HepG2 (cell line): ENCODE measurements at regions not wholly inside any gene's neighbourhood (a gene's known extent, or its start where the extent isn't known, plus 50 kb on each side); places are given as distances from the start of the nearest gene placed in this dataset.

Source experiments
- ELF4 ChIP-seq: sonication (generic); formaldehyde crosslinking; IDR thresholded peaks from 2 replicates; pipeline ENCODE4 v1.5.0; 2020; ENCODE audit warnings: missing genetic modification reagents, mild to moderate bottlenecking, moderate library complexity, borderline replicate concordance
- JUN ChIP-seq: sonication (generic); formaldehyde crosslinking; IDR thresholded peaks from 2 replicates; pipeline ENCODE4 v1.4.0; 2020; ENCODE audit warnings: mild to moderate bottlenecking, missing genetic modification reagents
- KDM5B ChIP-seq: sonication (generic); formaldehyde crosslinking; IDR thresholded peaks from 2 replicates; pipeline ENCODE4 v1.4.0; 2020; ENCODE audit warnings: missing genetic modification reagents, mild to moderate bottlenecking, borderline replicate concordance
- RFXANK ChIP-seq: IDR thresholded peaks from 2 replicates; pipeline ENCODE4 v1.6.1; 2016
- SAP130 ChIP-seq: IDR thresholded peaks from 2 replicates; pipeline ENCODE4 v1.6.1; 2016; ENCODE audit warnings: low read depth
- SP1 ChIP-seq, 2 experiments: fragments of 450-650 bp in 1 of 2; sonication (generic) in 1 of 2; formaldehyde crosslinking in 1 of 2; IDR thresholded peaks; 2 replicates each; pipeline versions ENCODE4 v1.4.0 to v1.6.1; 2016 to 2020; ENCODE audit warnings: missing genetic modification reagents in 1 of 2
- YY1 ChIP-seq: IDR thresholded peaks from 2 replicates; pipeline ENCODE4 v1.6.1; 2011; ENCODE audit warnings: low read length, low read depth, moderate library complexity, mild to moderate bottlenecking; ENCODE audit not compliant: insufficient read depth, insufficient replicate concordance
- ZFP36L2 ChIP-seq: sonication (generic); formaldehyde crosslinking; IDR thresholded peaks from 2 replicates; pipeline ENCODE4 v1.4.0; 2020; ENCODE audit warnings: missing genetic modification reagents
- ZNF282 ChIP-seq: fragments of 450-650 bp; IDR thresholded peaks from 2 replicates; pipeline ENCODE4 v1.6.1; 2018; ENCODE audit not compliant: partially characterized antibody
- ZNF446 ChIP-seq: sonication (generic); formaldehyde crosslinking; IDR thresholded peaks from 2 replicates; pipeline ENCODE4 v1.5.0; 2020; ENCODE audit warnings: mild to moderate bottlenecking, missing genetic modification reagents
- TF ChIP-seq, protein P1 (sequence below): sonication (generic); formaldehyde crosslinking; IDR thresholded peaks from 2 replicates; pipeline ENCODE4 v1.4.0; 2020; ENCODE audit warnings: low read depth, mild to moderate bottlenecking, missing genetic modification reagents
- TF ChIP-seq, protein P2 (sequence below): sonication (generic); formaldehyde crosslinking; IDR thresholded peaks from 2 replicates; pipeline ENCODE4 v1.5.1; 2020; ENCODE audit warnings: missing genetic modification reagents, mild to moderate bottlenecking, borderline replicate concordance
- TF ChIP-seq, protein P3 (sequence below): sonication (generic); formaldehyde crosslinking; conservative IDR thresholded peaks from 2 replicates; pipeline ENCODE4 v1.4.0; 2020; ENCODE audit warnings: missing genetic modification reagents
- TF ChIP-seq, protein P4 (sequence below): sonication (generic); formaldehyde crosslinking; IDR thresholded peaks from 2 replicates; pipeline ENCODE4 v1.4.0; 2020; ENCODE audit warnings: missing genetic modification reagents
- TF ChIP-seq, protein P5 (sequence below): conservative IDR thresholded peaks from 2 replicates; pipeline ENCODE4 v1.6.1; 2018; ENCODE audit warnings: missing genetic modification reagents
- TF ChIP-seq, protein P6 (sequence below): sonication (generic); formaldehyde crosslinking; IDR thresholded peaks from 2 replicates; pipeline ENCODE4 v1.4.0; 2020; ENCODE audit warnings: missing genetic modification reagents
- TF ChIP-seq, protein P7 (sequence below): sonication (generic); formaldehyde crosslinking; IDR thresholded peaks from 2 replicates; pipeline ENCODE4 v1.9.0; 2021; ENCODE audit warnings: missing genetic modification reagents, borderline replicate concordance
- TF ChIP-seq, protein P8 (sequence below): IDR thresholded peaks from 2 replicates; pipeline ENCODE4 v1.6.1; 2016; ENCODE audit warnings: low read depth, borderline replicate concordance

DNA sequence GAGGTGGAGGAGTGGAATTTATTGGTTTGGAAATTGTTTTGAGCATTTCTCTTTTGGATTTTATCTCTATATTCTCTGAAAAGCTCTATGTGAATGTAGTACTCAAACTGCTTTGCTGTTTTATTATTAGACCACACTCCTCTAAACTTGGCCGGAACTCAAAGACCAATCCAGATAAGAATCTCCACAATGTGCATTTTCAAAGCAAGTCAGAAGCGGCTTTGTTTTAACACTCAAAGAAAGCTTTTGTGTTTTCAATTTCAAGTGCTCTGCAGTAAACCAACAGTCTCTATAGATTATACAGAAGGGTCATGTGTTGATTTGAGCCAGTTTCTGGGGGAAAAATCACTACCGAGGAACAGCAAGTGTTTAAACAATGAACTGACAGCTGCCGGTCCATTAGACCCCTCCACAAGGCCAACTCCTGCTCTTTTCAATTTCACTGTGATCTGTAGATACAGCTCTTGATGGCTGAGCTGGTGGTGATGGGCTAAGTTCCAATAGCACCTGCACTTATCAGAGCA is 79.4 kb downstream of the FTHL17 start (continued):
- TF ChIP-seq, protein P1, sequence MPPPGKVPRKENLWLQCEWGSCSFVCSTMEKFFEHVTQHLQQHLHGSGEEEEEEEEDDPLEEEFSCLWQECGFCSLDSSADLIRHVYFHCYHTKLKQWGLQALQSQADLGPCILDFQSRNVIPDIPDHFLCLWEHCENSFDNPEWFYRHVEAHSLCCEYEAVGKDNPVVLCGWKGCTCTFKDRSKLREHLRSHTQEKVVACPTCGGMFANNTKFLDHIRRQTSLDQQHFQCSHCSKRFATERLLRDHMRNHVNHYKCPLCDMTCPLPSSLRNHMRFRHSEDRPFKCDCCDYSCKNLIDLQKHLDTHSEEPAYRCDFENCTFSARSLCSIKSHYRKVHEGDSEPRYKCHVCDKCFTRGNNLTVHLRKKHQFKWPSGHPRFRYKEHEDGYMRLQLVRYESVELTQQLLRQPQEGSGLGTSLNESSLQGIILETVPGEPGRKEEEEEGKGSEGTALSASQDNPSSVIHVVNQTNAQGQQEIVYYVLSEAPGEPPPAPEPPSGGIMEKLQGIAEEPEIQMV (CRISPR knock-in tag) = no peak
- TF ChIP-seq ZFP36L2 (CRISPR knock-in tag) = no peak
- TF ChIP-seq, protein P2, sequence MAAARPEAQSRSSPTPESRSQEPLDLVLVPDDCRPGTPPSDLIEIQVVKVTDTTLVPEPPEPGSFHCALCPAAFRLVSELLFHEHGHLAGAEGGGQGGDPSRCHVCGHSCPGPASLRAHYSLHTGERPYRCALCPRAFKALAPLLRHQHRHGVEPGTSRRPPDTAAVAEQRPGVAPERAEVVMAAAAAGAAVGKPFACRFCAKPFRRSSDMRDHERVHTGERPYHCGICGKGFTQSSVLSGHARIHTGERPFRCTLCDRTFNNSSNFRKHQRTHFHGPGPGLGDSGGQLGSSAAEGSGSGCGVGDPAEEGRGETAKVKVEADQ (CRISPR knock-in tag) = no peak
- TF ChIP-seq, protein P3, sequence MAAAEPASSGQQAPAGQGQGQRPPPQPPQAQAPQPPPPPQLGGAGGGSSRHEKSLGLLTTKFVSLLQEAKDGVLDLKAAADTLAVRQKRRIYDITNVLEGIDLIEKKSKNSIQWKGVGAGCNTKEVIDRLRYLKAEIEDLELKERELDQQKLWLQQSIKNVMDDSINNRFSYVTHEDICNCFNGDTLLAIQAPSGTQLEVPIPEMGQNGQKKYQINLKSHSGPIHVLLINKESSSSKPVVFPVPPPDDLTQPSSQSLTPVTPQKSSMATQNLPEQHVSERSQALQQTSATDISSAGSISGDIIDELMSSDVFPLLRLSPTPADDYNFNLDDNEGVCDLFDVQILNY (CRISPR knock-in tag) = no peak
- TF ChIP-seq, protein P4, sequence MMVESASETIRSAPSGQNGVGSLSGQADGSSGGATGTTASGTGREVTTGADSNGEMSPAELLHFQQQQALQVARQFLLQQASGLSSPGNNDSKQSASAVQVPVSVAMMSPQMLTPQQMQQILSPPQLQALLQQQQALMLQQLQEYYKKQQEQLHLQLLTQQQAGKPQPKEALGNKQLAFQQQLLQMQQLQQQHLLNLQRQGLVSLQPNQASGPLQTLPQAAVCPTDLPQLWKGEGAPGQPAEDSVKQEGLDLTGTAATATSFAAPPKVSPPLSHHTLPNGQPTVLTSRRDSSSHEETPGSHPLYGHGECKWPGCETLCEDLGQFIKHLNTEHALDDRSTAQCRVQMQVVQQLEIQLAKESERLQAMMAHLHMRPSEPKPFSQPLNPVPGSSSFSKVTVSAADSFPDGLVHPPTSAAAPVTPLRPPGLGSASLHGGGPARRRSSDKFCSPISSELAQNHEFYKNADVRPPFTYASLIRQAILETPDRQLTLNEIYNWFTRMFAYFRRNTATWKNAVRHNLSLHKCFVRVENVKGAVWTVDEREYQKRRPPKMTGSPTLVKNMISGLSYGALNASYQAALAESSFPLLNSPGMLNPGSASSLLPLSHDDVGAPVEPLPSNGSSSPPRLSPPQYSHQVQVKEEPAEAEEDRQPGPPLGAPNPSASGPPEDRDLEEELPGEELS (CRISPR knock-in tag) = peak; percentile 30; the same call in 1 of the 2 replicates
- no peak for TF ChIP-seq SP1 (IDR thresholded peaks at IDR 0.05)
- TF ChIP-seq SP1 (CRISPR knock-in tag; IDR thresholded peaks at IDR 0.05) = no peak
- TF ChIP-seq, protein P5, sequence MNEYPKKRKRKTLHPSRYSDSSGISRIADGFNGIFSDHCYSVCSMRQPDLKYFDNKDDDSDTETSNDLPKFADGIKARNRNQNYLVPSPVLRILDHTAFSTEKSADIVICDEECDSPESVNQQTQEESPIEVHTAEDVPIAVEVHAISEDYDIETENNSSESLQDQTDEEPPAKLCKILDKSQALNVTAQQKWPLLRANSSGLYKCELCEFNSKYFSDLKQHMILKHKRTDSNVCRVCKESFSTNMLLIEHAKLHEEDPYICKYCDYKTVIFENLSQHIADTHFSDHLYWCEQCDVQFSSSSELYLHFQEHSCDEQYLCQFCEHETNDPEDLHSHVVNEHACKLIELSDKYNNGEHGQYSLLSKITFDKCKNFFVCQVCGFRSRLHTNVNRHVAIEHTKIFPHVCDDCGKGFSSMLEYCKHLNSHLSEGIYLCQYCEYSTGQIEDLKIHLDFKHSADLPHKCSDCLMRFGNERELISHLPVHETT (CRISPR knock-in tag) = no peak
- TF ChIP-seq, protein P6, sequence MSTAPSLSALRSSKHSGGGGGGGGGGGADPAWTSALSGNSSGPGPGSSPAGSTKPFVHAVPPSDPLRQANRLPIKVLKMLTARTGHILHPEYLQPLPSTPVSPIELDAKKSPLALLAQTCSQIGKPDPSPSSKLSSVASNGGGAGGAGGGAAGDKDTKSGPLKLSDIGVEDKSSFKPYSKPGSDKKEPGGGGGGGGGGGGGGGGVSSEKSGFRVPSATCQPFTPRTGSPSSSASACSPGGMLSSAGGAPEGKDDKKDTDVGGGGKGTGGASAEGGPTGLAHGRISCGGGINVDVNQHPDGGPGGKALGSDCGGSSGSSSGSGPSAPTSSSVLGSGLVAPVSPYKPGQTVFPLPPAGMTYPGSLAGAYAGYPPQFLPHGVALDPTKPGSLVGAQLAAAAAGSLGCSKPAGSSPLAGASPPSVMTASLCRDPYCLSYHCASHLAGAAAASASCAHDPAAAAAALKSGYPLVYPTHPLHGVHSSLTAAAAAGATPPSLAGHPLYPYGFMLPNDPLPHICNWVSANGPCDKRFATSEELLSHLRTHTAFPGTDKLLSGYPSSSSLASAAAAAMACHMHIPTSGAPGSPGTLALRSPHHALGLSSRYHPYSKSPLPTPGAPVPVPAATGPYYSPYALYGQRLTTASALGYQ (CRISPR knock-in tag) = no peak
- TF ChIP-seq SAP130 (CRISPR knock-in tag) = peak; percentile 48; the same call in 1 of the 2 replicates
- no peak for TF ChIP-seq YY1
- TF ChIP-seq, protein P7, sequence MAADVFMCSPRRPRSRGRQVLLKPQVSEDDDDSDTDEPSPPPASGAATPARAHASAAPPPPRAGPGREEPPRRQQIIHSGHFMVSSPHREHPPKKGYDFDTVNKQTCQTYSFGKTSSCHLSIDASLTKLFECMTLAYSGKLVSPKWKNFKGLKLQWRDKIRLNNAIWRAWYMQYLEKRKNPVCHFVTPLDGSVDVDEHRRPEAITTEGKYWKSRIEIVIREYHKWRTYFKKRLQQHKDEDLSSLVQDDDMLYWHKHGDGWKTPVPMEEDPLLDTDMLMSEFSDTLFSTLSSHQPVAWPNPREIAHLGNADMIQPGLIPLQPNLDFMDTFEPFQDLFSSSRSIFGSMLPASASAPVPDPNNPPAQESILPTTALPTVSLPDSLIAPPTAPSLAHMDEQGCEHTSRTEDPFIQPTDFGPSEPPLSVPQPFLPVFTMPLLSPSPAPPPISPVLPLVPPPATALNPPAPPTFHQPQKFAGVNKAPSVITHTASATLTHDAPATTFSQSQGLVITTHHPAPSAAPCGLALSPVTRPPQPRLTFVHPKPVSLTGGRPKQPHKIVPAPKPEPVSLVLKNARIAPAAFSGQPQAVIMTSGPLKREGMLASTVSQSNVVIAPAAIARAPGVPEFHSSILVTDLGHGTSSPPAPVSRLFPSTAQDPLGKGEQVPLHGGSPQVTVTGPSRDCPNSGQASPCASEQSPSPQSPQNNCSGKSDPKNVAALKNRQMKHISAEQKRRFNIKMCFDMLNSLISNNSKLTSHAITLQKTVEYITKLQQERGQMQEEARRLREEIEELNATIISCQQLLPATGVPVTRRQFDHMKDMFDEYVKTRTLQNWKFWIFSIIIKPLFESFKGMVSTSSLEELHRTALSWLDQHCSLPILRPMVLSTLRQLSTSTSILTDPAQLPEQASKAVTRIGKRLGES = no peak
- TF ChIP-seq, protein P8, sequence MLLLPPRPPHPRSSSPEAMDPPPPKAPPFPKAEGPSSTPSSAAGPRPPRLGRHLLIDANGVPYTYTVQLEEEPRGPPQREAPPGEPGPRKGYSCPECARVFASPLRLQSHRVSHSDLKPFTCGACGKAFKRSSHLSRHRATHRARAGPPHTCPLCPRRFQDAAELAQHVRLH = no peak
- TF ChIP-seq KDM5B (CRISPR knock-in tag) = no peak
- no peak for TF ChIP-seq ELF4 (CRISPR knock-in tag)
- no peak for TF ChIP-seq ZNF282
- TF ChIP-seq ZNF446 (CRISPR knock-in tag) = no peak
- no peak for TF ChIP-seq RFXANK (CRISPR knock-in tag)
- no peak for TF ChIP-seq JUN (CRISPR knock-in tag)
